Type B pancreatic cell (in vitro differentiated cells): ENCODE measurements at regions not wholly inside any gene's neighbourhood (a gene's known extent, or its start where the extent isn't known, plus 50 kb on each side); places are given as distances from the start of the nearest gene placed in this dataset.

Experiments used
- DNase-seq: peaks from one replicate; pipeline ENCODE4 v3.0.0; 2021; ENCODE audit warnings: mixed read lengths; ENCODE audit not compliant: unreplicated experiment; ENCODE audit errors: extremely low spot score
- H3K27ac Mint-ChIP-seq: 2 replicates; pipeline ENCODE4 v1.8.0; 2021; ENCODE audit warnings: mild to moderate bottlenecking, mixed read lengths
- H3K27me3 Mint-ChIP-seq: 2 replicates; pipeline ENCODE4 v1.8.0; 2021; ENCODE audit warnings: mixed read lengths
- H3K36me3 Mint-ChIP-seq: 2 replicates; pipeline ENCODE4 v1.8.0; 2021; ENCODE audit warnings: mixed read lengths
- H3K4me1 Mint-ChIP-seq: one replicate; pipeline ENCODE4 v1.8.0; 2021; ENCODE audit warnings: mixed read lengths; ENCODE audit not compliant: unreplicated experiment
- H3K4me3 Mint-ChIP-seq: 2 replicates; pipeline ENCODE4 v1.8.0; 2021; ENCODE audit warnings: mild to moderate bottlenecking, mixed read lengths
- H3K9me3 Mint-ChIP-seq: 2 replicates; pipeline ENCODE4 v1.8.0; 2021; ENCODE audit warnings: mixed read lengths
- TF ChIP-seq, protein P1 (sequence below): fragments of 200-600 bp; sonication (generic); conservative IDR thresholded peaks from 2 replicates; pipeline ENCODE4 v1.5.0; 2021; ENCODE audit warnings: antibody characterized with exemption, mild to moderate bottlenecking

DNA sequence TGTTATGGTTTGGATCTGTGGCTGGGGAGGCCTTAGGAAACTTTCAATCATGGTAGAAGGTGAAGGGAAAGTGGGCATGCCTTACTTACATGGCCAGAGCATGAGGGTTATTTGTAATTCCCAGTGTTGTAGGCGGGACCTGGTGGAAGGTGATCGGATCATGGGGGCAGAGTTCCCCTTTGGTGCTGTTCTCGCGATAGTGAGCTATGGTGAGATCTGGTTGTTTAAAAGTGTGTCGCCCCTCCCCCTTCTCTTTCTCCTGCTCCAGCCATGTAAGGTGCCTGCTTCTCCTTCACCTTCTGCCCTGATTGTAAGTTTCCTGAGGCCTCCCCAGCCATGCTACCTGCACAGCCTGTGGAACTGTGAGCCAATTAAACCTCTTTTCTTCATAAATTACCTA is 145.8 kb downstream of the TFAP2C start:
- no peak overlapping the region for H3K4me3 Mint-ChIP-seq
- TF ChIP-seq, protein P1, sequence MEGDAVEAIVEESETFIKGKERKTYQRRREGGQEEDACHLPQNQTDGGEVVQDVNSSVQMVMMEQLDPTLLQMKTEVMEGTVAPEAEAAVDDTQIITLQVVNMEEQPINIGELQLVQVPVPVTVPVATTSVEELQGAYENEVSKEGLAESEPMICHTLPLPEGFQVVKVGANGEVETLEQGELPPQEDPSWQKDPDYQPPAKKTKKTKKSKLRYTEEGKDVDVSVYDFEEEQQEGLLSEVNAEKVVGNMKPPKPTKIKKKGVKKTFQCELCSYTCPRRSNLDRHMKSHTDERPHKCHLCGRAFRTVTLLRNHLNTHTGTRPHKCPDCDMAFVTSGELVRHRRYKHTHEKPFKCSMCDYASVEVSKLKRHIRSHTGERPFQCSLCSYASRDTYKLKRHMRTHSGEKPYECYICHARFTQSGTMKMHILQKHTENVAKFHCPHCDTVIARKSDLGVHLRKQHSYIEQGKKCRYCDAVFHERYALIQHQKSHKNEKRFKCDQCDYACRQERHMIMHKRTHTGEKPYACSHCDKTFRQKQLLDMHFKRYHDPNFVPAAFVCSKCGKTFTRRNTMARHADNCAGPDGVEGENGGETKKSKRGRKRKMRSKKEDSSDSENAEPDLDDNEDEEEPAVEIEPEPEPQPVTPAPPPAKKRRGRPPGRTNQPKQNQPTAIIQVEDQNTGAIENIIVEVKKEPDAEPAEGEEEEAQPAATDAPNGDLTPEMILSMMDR, result no peak
- no peak overlapping the region for H3K27ac Mint-ChIP-seq
- peaks cover 15% of the 10 kb centered on the region for H3K4me1 Mint-ChIP-seq
- no peaks in the 10 kb centered on the region for H3K36me3 Mint-ChIP-seq
- H3K27me3 Mint-ChIP-seq, result no peaks in the 10 kb centered on the region
- no peaks in the 10 kb centered on the region for H3K9me3 Mint-ChIP-seq
- DNase-seq, result no peak

DNA sequence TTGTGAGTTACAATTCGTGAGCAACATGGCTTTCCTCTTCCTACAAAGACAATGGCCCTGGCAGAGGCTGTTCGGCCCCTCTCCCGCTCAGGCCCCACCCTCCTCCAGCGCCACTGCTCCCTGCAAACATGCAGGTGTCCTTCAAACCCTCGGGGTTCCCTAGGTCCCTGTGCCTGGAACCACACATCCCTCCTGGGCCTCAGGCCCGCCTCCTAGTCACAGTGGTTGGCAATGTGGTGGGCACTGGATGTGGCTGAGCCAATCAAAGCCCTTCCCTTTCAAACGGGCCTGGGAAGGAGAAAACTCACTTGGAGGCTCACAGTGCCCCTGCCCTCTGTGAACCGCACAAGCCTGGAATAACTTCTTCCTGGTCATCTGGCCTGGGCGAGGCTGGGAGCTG is 147.2 kb downstream of the TFAP2C start:
- peaks cover 9% of the 10 kb centered on the region for H3K4me1 Mint-ChIP-seq
- no peak for DNase-seq
- no peak overlapping the region for H3K27ac Mint-ChIP-seq
- TF ChIP-seq, protein P1, result no peak
- no peaks in the 10 kb centered on the region for H3K36me3 Mint-ChIP-seq
- H3K4me3 Mint-ChIP-seq, result no peak overlapping the region
- H3K27me3 Mint-ChIP-seq, result peaks cover 3% of the 10 kb centered on the region
- H3K9me3 Mint-ChIP-seq, result no peaks in the 10 kb centered on the region

DNA sequence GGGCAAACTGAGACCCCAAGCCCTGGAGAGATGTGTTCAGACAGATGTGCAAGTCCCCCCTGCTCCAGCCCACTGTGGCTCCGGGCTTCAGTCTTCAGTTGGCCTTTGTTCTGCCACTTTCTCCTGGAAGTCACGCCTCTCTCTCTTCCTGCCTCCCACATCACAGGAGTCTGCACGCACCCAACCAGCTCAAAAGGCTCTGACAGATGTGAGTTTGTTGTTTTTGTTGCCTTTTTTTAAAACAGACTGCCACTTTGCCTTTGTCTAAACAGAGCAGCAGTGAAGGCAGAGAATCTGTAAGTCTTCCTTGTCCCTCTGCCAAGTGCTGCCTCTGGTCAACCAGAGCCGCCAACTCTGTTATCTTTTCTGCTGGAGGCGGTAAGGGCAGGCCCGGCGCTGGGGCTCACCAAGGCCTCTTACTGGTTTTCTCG is 149.7 kb downstream of the TFAP2C start:
- H3K27ac Mint-ChIP-seq, result no peak overlapping the region
- H3K36me3 Mint-ChIP-seq, result no peaks in the 10 kb centered on the region
- TF ChIP-seq, protein P1, result no peak
- DNase-seq, result no peak
- no peak overlapping the region for H3K4me3 Mint-ChIP-seq
- peaks cover 9% of the 10 kb centered on the region for H3K4me1 Mint-ChIP-seq
- no peaks in the 10 kb centered on the region for H3K9me3 Mint-ChIP-seq
- H3K27me3 Mint-ChIP-seq, result peaks cover 8% of the 10 kb centered on the region

DNA sequence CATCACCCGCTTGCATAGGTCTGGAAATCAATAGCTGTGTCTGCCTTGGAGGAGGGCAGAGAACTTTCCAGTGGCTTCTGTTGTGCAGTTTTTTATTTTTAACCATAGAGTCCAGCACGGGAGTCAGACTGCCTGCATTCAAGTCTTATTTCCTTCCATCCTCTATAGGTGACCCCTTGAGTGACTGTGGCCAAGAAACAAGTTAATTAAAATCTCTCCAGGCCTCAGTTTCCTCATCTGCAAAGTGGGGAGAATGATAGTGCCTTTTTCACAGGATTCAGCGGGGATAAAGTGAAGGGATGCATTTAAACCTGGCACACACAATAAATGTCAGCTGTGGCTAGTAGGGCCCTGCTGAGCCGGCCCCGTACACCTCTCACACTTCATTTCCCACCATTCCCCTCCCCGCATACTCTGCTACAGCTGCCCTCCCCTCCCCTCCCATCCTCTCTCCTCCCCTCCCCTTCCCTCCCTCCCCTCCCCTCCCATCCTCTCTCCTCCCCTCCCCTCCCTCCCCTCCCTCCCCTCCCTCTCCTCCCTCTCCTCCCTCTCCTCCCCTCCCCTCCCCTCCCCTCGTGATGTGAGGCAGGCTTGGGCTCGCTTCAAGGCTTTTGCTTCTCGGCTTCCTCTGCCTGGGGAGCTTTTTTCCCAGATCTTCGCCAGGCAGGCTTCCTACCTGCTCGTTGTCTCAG is 150.5 kb downstream of the TFAP2C start:
- H3K4me3 Mint-ChIP-seq, result no peak overlapping the region
- DNase-seq, result no peak
- H3K27me3 Mint-ChIP-seq, result peaks cover 8% of the 10 kb centered on the region
- H3K4me1 Mint-ChIP-seq, result peaks cover 11% of the 10 kb centered on the region
- no peaks in the 10 kb centered on the region for H3K36me3 Mint-ChIP-seq
- no peaks in the 10 kb centered on the region for H3K9me3 Mint-ChIP-seq
- TF ChIP-seq, protein P1, result no peak
- H3K27ac Mint-ChIP-seq, result no peak overlapping the region

DNA sequence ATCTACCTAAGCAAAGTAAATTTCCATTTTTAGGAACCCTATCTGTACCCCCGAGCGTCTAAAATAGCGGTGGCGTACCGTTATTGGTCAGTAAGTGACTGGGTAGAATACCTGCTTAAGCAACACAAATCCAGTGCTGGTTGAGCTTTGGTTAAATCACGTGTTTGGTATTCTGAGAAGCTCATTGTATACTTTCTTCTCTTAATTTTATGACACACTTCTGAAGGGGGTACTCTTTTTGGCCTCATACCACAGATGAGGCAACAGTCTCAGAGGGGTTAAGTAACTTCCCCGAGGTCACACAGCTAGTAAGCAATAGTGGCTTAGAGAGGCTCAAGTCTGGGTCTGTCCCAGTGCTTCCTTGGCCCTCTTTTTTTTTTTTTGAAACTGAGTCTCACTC is 151.2 kb downstream of the TFAP2C start:
- Mint-ChIP-seq H3K36me3 (no peaks in the 10 kb centered on the region), H3K4me1 (peaks cover 11% of the 10 kb centered on the region), H3K27me3 (peaks cover 8% of the 10 kb centered on the region), H3K9me3 (no peaks in the 10 kb centered on the region), H3K4me3 (no peak overlapping the region), H3K27ac (no peak overlapping the region)
- TF ChIP-seq, protein P1, result no peak
- DNase-seq, result no peak
